CD4-positive, alpha-beta T cell treated with Interferon gamma for 1 hour (primary cell): ENCODE measurements at regions not wholly inside any gene's neighbourhood (a gene's known extent, or its start where the extent isn't known, plus 50 kb on each side); places are given as distances from the start of the nearest gene placed in this dataset.
"Not testable (repeated sequence)": the region's sequence is repeated elsewhere in the genome, so short reads cannot be mapped to it uniquely, and the experiment has no call there.

Source experiments
- DNase-seq: peaks from one replicate; pipeline ENCODE4 v3.0.0-alpha.2; 2020

DNA sequence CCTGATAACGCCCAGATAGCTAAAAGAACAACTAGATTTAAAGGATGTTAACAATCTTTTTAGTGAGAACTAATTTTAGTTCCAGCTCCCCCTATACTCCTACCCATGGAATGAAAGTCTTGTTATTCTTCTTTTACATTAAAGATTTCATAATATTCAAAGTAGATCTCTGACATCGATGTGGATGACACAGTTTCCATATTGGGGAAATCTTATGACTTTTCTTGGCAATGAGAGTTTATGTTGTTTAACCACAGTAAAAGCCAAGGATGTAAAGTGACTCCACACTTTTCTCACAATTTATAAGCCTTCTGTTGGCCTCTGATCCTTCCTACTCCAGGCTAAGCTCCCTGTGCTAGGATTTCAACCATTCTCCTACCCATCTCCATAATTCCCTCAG is 332.6 kb upstream of the KCNMB2 start:
- no peak for DNase-seq

GRCh38 chr3:178205740-178206139 is 330.5 kb upstream of the KCNMB2 start:
- no peak for DNase-seq

DNA sequence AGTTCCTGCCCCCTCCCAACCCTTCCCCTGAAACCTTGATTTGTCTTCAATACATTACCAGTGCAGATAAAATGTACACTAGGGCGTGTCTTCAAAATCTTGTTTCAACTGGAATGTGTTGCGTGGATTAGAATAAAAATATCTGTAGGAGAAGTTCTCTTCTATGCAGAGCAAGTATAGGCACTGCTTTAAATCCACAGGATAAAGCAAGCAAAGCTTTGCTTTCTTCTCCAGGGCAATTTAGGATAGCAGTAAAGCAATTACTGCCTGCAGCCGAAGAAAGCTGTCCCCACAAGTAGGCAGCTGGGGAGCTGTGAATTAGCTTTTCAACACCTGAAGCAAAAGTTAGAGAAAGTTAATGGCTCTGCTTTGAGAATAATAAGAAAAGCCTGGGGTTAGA is 329.7 kb upstream of the KCNMB2 start:
- no peak for DNase-seq

DNA sequence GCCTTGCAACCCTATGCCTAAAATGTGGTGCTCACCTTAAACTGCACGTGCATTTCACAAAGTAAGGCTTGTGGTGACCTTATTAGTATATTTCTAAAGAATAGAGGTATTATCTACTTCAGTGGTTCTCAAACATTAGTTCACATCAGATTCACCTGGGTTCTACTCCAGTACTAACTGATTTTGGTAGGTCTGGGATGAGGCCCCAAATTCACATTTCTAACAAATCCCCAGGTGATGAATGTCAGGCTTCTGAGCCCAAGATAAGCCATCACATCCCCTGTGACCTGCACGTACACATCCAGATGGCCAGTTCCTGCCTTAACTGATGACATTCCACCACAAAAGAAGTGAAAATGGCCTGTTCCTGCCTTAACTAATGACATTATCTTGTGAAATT is 329.1 kb upstream of the KCNMB2 start:
- not testable (repeated sequence) for DNase-seq

- not testable (repeated sequence) for DNase-seq
Measured at GRCh38 chr3:178207627-178208026, 328.6 kb upstream of the KCNMB2 start.

GRCh38 chr3:178209116-178209515 is 327.1 kb upstream of the KCNMB2 start:
- not testable (repeated sequence) for DNase-seq

GRCh38 chr3:178209618-178210017 is 326.6 kb upstream of the KCNMB2 start:
- not testable (repeated sequence) for DNase-seq

- not testable (repeated sequence) for DNase-seq
Measured at GRCh38 chr3:178211086-178211485, 325.1 kb upstream of the KCNMB2 start.

DNA sequence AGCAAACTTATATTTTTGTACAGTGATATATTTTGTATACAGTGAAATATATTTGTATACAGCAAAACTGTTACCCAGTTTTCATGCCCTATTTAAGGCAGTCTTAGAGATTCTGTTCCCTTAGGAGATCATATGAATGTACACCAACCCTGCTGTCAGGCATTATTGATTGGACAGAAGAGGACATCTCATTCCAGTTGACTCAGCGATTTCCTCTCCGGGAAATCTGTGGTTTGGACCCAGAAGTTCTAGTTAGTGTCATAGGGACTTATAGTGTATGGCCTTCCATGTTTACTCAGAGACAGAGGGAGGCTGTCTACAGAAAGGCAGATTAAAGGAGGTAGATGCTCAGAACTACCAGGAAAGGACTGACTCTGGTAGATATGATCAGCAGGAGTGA is 318.8 kb upstream of the KCNMB2 start:
- no peak for DNase-seq

DNA sequence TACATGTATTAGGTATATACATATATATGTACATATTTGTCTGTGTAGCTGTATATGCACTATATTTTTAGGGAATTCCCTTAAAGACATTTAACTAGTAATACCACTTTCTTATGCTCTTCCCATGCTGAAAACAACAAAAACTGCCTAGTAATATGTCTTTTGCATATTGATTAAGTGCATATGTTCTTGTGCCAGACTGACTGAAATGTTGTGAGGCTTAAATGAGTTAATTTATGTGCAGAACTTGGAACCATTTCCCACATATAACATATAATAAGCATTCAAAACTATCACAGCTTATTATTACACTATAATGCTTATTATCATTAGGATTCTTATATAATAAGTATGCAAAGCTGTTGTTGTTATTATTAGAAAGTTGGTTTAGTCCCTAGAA is 318.0 kb upstream of the KCNMB2 start:
- no peak for DNase-seq

- DNase-seq = not testable (repeated sequence)
Measured at GRCh38 chr3:178219661-178220060, 316.6 kb upstream of the KCNMB2 start.

DNA sequence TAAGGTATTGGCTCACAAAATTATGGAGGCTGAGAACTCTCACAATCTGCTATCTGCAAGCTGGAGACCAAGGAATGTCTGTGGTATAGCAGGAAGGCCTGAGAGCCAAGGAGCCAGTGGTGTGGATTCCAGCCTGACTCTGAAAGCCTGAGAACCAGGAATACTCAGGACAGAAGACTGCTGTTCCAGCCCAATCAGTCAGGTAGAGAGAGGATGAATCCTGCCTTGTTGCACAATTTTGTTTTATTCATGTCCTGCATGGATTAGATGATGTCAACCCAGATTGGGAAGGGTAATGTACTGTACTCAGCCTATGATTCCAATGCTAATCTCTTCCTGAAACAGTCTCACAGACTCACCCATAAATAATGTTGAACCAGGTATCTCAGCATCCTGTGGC is 312.4 kb upstream of the KCNMB2 start:
- DNase-seq = no peak

GRCh38 chr3:178226094-178226493 is 310.1 kb upstream of the KCNMB2 start:
- DNase-seq = no peak

DNA sequence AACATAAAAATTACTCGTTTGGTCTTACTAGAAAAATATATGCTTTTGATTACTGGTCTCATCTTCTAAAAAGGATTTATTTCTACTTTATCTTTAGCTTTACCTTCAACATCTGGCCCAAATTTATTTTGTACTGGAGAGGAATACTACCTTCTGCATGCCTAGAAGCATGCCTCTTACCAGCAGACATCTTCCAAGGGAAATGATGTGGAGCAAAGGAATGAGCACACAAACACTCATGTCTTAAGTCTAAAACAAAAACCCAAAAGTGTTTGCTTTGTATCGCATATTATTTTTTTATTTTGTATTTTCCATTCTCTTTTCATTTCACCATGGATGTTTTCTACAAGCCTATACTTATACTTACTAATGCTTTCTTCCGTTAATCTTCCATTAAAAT is 304.6 kb upstream of the KCNMB2 start:
- no peak for DNase-seq

- DNase-seq = no peak
Measured at GRCh38 chr3:178233371-178234071, 302.7 kb upstream of the KCNMB2 start.

DNA sequence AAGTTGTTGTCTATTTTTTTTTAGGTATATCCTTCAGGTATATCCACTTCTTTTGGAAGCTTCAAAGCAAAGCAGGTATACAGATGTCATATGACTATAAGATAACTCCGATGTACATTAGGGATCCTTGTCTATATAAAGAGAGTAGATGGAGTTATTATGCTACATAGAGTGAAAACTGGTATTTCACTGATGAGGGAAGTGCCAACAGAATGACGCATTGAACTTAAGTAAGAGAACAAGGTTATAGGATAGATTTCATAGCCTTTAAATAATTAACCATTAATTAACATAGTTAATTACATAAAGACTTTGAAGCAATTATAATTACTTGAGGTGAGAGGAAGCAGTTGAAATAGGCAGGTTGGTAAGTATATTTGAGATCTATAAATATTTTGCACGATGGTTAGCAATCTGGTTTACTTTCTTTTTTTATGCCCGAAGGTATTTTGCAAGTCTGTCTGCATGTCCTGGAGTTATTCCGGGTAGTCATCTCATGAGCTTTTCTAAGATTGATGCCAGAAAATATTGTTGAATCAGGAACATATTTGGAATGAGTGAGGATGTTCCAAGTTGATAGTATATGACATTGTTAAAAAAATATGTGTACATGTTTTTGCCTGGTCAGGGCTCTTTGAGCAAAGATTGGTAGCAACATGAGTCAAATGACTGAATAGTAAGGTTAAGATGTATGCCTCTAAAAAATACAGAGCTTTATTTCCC is 299.5 kb upstream of the KCNMB2 start:
- DNase-seq = no peak

GRCh38 chr3:178238179-178238578 is 298.1 kb upstream of the KCNMB2 start:
- DNase-seq = no peak

GRCh38 chr3:178244733-178245709 is 291.2 kb upstream of the KCNMB2 start:
- no peak for DNase-seq

DNA sequence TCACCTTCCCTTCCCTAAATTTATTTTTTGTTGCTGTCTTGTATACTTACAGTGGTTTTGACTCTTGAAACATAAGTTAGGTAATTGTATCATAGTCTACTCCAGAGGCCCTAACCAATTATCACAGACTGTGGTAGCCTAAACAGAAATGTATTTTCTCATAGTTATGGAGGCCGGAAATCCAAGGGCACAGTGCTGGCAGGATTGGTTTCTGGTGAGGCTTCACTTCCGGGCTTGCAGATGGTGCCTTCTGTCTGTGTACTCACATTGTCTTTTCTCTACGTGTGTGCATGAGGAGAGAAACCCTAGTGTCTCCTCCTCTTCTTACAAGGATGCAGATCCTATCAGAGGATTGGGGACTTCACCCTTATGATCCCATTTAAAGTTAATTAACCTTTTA is 290.2 kb upstream of the KCNMB2 start:
- DNase-seq = no peak

DNA sequence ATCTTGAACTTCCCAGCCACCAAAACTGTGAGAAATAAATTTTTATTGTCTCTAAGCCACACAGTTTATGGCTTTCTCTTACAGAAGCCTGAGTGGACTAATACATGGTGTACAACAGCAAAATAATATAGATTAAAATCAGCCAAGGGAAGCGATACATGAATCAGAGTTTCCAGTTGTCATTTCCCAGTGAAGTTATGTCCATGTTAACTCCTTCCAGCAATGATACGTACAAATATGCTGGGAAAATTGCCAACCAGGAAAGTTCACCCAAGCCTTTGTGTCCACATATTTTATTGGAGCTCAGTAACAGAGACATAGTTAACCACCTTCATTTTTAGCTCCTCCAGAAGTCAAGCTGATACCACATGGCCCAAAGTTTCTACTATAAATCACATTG is 280.9 kb upstream of the KCNMB2 start:
- DNase-seq = no peak

GRCh38 chr3:178257491-178257890 is 278.7 kb upstream of the KCNMB2 start:
- no peak for DNase-seq

DNA sequence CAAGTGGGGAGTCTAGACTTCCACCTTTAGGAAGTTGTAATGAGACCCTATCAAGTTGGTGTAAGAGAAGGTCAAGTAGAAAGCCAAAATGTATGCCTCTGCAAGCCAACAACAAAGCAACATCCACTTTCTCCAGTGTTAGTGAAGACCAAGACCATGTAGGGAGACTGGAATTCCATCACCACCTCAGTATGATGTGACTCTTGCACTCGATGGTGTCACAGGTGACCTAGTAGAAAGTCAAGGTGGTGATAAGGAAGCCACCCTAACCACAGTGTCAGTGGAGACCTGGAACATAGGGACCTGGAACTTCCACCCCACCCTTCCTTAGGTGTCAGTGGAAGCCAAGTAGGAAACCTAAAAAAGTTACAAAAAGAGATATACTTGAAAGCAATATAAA is 278.1 kb upstream of the KCNMB2 start:
- DNase-seq = no peak

- DNase-seq = no peak
Measured at GRCh38 chr3:178259703-178260102, 276.5 kb upstream of the KCNMB2 start.
